Ovary (tissue), 7 donors: ENCODE measurements at regions not wholly inside any gene's neighbourhood (a gene's known extent, or its start where the extent isn't known, plus 50 kb on each side); places are given as distances from the start of the nearest gene placed in this dataset.

Experiments used
- DNase-seq, 5 donors: peaks; one replicate each; pipeline ENCODE4 v3.0.0-alpha.2; 2019 to 2020
- H3K27ac ChIP-seq, 2 donors: fragments of 200-600 bp; one replicate each; pipeline versions ENCODE4 v1.5.1 to v1.8.0; 2019 to 2022
- H3K27me3 ChIP-seq: fragments of 200-600 bp; one replicate; pipeline ENCODE4 v1.8.0; 2022
- H3K36me3 ChIP-seq: fragments of 200-600 bp; sonication (generic); one replicate; pipeline ENCODE4 v1.5.1; 2019
- H3K4me1 ChIP-seq: one replicate; pipeline ENCODE4 v1.8.1; 2013; ENCODE audit warnings: mild to moderate bottlenecking, moderate library complexity; ENCODE audit not compliant: insufficient read depth
- H3K4me3 ChIP-seq: fragments of 200-600 bp; sonication (generic); one replicate; pipeline ENCODE4 v1.5.1; 2017
- H3K9me3 ChIP-seq, 2 donors: fragments of 200-600 bp in 1 of 2; sonication (generic) in 1 of 2; one replicate each; pipeline versions ENCODE4 v1.5.1 to v1.8.1; 2013 to 2019; ENCODE audit warnings: mild to moderate bottlenecking in 1 of 2, moderate library complexity in 1 of 2
- EP300 ChIP-seq: sonication (generic); formaldehyde crosslinking; IDR thresholded peaks from one replicate; pipeline ENCODE4 v1.6.1; 2017; ENCODE audit warnings: antibody characterized with exemption
- POLR2A ChIP-seq: fragments of 450-650 bp; IDR thresholded peaks from one replicate; pipeline ENCODE4 v1.6.1; 2017; ENCODE audit warnings: antibody characterized with exemption, mild to moderate bottlenecking, moderate library complexity
- WGBS, 3 donors: extraction: QIAGEN DNeasy Blood & Tissue Kit in 1 of 3; methylation state at CpG; one replicate each; pipeline versions ENCODE4 v1.1.5 to v1.1.7; 2013 to 2017; 5-methylcytosine and 5-hydroxymethylcytosine counted together
- intact Hi-C, 4 donors: fragments of 100-400 bp; cut with DNase I; formaldehyde crosslinking; loops; one replicate each; pipeline versions ENCODE4 v1.11.0 to v1.15.1; 2022 to 2023
- TF ChIP-seq, protein P1 (sequence below), 3 donors: fragments of 450-650 bp in 2 of 3; fragments of 200-600 bp in 1 of 3; IDR thresholded peaks; one replicate each; pipeline versions ENCODE4 v1.5.1 to v1.8.0; 2016 to 2022; ENCODE audit warnings: antibody characterized with exemption in 3 of 3, mild to moderate bottlenecking in 1 of 3
- donor health status: DM: no; HTN: no; CAD: no; lungs with moderate emphysema.
- donor health status: DM: no; HTN: no; CAD: no.
- donor health status: Bipolar disorder and iron deficiency.
- donor health status: DM: no; HTN: no; CAD: no.
- donor health status: DM: yes; HTN: yes; CAD: no.

DNA sequence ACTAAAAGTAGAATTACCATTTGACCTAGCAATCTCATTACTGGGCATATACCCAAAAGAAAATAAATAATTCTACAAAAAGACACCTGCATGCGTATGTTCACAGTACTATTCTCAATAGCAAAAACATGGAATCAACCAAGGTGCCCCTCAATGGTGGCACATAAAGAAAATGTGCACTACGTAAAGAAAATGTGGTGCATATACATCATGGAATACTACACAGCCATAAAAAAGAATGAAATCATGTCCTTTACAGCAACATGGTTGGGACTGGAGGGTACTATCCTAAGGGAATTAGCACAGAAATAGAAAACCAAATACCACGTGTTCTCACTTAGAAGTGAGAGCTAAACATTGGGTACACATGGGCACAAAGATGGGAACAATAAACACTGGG is 250.7 kb upstream of the TNP1 start:
- intact Hi-C loops, result no loop called here
- Histone ChIP-seq H3K4me1 (no peaks in the 10 kb centered on the region), H3K4me3 (no peak overlapping the region), H3K27ac (no peak overlapping the region), H3K9me3 (no peaks in the 10 kb centered on the region), H3K27me3 (no peaks in the 10 kb centered on the region), H3K36me3 (no peaks in the 10 kb centered on the region)
- no peak for TF ChIP-seq POLR2A
- TF ChIP-seq, protein P1, sequence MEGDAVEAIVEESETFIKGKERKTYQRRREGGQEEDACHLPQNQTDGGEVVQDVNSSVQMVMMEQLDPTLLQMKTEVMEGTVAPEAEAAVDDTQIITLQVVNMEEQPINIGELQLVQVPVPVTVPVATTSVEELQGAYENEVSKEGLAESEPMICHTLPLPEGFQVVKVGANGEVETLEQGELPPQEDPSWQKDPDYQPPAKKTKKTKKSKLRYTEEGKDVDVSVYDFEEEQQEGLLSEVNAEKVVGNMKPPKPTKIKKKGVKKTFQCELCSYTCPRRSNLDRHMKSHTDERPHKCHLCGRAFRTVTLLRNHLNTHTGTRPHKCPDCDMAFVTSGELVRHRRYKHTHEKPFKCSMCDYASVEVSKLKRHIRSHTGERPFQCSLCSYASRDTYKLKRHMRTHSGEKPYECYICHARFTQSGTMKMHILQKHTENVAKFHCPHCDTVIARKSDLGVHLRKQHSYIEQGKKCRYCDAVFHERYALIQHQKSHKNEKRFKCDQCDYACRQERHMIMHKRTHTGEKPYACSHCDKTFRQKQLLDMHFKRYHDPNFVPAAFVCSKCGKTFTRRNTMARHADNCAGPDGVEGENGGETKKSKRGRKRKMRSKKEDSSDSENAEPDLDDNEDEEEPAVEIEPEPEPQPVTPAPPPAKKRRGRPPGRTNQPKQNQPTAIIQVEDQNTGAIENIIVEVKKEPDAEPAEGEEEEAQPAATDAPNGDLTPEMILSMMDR (IDR thresholded peaks at IDR 0.05), result no peak
- TF ChIP-seq EP300, result no peak
- no peak for DNase-seq
- WGBS, 3 donors, result 82 to 89% (median 85%) methylated on average over 3 of the region's 3 CpGs

DNA sequence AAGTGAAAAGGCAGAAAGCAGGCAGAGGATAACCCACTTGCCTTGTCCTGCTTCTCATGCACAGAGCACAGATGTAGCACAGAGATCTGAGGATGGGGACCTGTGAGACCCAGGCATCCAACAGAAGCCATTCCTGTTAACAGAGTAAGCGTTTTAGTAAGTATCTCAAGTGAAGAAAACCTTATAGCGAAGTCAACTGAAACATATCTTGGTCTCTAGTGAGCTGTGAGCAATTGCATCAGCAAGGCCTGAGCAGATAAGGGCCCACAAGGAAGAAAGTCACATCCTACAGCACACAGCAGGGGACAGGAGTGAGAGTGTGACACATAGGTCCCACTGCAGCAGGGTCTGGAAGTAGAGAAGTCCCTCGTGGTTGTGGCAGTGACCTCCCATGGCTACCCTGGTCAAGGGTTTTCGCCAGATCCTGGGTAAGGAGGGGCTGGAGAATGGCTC is 248.7 kb upstream of the TNP1 start:
- DNase-seq, result no peak
- Histone ChIP-seq H3K27me3 (no peaks in the 10 kb centered on the region), H3K4me1 (no peaks in the 10 kb centered on the region), H3K9me3 (no peaks in the 10 kb centered on the region), H3K4me3 (no peak overlapping the region), H3K36me3 (no peaks in the 10 kb centered on the region), H3K27ac (no peak overlapping the region)
- TF ChIP-seq, protein P1 (IDR thresholded peaks at IDR 0.05), result no peak
- TF ChIP-seq POLR2A, result no peak
- no peak for TF ChIP-seq EP300
- WGBS, 3 donors, result 94 to 96% (median 95%) methylated on average over 4 of the region's 4 CpGs
- intact Hi-C loops, result no loop called here

DNA sequence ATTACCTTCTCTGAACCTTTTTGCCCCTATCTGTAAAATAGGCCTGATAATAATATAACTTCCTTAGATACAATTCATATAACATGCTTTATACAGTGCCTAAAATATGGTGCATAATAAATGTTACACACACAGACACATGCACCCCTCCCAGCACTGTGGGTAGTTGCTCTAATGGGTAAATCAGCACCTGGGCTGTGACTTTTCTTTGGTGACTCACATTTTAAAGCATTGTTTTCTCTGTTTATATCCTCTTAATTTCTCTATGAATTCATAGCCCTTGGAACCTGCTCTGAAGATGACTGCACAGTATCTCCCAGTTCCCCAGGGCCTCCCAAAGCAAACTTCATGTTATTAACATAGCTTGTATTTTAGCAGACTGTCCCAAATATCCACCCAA is 248.2 kb upstream of the TNP1 start:
- intact Hi-C loops, result no loop called here
- no peaks in the 10 kb centered on the region for H3K4me1 ChIP-seq

DNA sequence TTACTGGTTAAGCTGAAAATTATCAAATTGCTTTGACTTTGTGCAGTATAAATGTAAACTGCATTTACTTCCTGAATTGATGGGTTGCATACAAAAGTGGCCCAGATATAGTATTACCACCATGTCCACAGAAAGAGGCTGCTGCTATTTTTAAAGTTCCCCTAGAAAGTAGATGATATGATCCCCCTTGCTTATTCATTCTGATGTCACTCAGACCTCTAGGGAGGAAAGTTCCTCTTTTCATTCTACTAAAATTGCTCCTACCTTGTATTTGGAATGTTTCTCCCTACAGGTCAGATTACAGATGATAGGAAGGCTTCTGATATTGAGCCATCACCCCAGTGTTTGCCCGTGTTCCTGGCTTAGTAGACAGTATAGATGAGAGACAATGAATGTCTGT is 247.6 kb upstream of the TNP1 start:
- Histone ChIP-seq H3K27ac (no peak overlapping the region), H3K4me3 (no peak overlapping the region), H3K9me3 (no peaks in the 10 kb centered on the region), H3K4me1 (no peaks in the 10 kb centered on the region), H3K36me3 (no peaks in the 10 kb centered on the region), H3K27me3 (no peaks in the 10 kb centered on the region)
- intact Hi-C loops, result no loop called here
- WGBS, 3 donors, result 83 to 88% (median 88%) methylated on average over 1 of the region's 1 CpG
- no peak for TF ChIP-seq EP300
- TF ChIP-seq, protein P1 (IDR thresholded peaks at IDR 0.05), result no peak
- no peak for TF ChIP-seq POLR2A
- no peak for DNase-seq

More for the DNA sequence above, 248.2 kb upstream of the TNP1 start:
- TF ChIP-seq EP300 (no peak), POLR2A (no peak)
- TF ChIP-seq, protein P1 (IDR thresholded peaks at IDR 0.05), result no peak
- DNase-seq, result no peak
- Histone ChIP-seq H3K9me3 (no peaks in the 10 kb centered on the region), H3K36me3 (no peaks in the 10 kb centered on the region), H3K27me3 (no peaks in the 10 kb centered on the region), H3K4me3 (no peak overlapping the region), H3K27ac (no peak overlapping the region)

DNA sequence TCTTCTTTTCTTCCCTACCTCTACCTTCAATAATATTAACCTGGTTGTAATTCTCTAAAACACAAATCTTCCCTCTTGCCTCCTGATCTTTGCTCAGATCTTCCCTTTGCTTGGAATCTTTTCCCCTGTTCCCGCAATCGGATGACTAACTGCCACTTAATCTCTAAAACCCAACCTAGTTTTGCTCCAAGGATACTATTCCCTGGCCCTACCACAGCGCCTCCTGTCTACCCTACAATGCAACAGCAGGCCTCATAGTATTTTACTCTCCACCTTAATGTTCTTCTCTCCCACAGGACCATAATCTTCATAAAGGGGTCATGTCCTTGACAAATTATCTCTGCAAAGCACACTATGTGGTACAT is 246.8 kb upstream of the TNP1 start:
- Histone ChIP-seq H3K4me3 (no peak overlapping the region), H3K36me3 (no peaks in the 10 kb centered on the region), H3K9me3 (no peaks in the 10 kb centered on the region), H3K27me3 (no peaks in the 10 kb centered on the region), H3K27ac (no peak overlapping the region), H3K4me1 (no peaks in the 10 kb centered on the region)
- TF ChIP-seq POLR2A (no peak), EP300 (no peak)
- TF ChIP-seq, protein P1 (IDR thresholded peaks at IDR 0.05), result no peak
- no peak for DNase-seq
- WGBS, 3 donors, result 88 to 92% (median 91%) methylated on average over 3 of the region's 3 CpGs
- intact Hi-C loops, result no loop called here
